Activated CD4-positive, alpha-beta T cell treated with anti-CD3 and anti-CD28 coated beads, Interleukin-2, amount 50 U/mL, for 16 hours (primary cell): ENCODE measurements at regions not wholly inside any gene's neighbourhood (a gene's known extent, or its start where the extent isn't known, plus 50 kb on each side); places are given as distances from the start of the nearest gene placed in this dataset.
"Not testable (repeated sequence)": the region's sequence is repeated elsewhere in the genome, so short reads cannot be mapped to it uniquely, and the experiment has no call there.

Experiments used
- DNase-seq: peaks from one replicate; pipeline ENCODE4 v3.0.0-alpha.2; 2020

DNA sequence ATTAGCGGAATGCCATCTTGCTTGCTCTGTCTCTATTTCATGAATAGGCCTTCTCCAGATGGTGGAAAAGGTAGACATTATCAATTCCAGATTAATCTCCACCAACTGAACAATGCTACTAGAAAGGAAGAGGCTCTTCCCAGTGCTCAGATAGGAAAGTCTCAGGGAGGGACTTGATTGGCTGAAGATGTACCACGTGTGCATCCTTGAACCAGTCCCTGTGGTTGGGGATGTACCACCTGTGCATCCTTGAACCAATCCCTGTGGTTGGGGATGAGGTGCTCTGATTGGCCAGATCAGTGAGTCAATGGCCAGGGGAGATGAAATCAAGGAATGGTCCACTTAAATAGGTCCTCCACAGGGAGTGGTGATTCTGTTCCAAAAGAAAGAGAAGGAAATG is 246.2 kb downstream of the NPIPA7 start:
- not testable (repeated sequence) for DNase-seq

DNA sequence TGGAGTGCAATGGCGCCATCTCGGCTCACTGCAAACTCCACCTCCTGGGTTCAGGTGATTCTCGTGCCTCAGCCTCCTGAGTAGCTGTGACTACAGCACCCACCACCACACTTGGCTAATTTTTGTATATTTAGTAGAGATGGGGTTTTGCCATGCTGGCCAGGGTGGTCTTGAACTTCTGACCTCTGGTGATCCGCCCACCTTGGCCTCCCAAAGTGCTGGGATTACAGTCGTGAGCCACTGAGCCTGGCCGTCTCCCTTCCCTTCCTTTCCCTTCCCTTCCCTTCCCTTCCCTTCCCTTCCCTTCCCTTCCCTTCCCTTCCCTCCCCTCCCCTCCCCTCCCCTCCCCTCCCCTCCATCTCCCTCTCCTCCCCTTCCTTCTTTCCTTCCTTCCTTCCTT is 248.9 kb downstream of the NPIPA7 start:
- not testable (repeated sequence) for DNase-seq

DNA sequence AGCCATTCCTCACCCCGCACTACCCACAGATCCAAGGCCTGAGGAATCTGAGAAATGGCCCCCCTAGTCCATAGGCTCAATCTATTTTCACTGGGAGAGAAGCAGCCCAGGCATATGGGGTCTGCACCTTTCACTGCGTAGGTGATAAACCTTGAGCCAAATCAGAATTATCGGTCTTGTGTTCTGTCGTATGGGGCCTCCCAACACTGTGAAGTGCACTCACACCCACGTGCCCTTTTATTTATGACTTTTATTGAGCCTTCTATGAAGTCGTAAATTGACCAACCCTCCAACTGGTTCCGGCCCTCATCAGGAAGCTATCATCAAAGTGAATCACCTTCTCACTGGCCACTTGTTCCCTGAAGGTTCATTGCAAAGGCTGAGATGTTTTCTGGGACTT is 259.3 kb downstream of the NPIPA7 start:
- not testable (repeated sequence) for DNase-seq

DNA sequence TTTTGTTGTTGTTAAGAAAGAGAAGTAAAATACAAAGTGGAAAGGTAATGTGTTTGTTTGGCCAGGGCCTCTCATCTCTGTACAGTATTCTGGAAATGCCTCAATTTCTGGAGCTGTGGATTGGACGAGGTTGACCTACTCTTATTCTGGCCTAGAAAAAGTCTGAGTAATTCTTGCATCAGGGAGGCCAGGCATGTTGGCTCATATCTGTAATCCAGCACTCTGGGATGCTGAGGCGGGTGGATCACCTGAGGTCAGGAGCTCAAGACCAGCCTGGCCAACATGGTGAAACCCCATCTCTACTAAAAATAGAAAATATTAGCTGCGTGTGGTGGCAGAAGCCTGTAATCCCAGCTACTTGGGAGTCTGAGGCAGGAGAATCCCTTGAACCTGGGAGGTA is 259.8 kb downstream of the NPIPA7 start:
- not testable (repeated sequence) for DNase-seq

DNA sequence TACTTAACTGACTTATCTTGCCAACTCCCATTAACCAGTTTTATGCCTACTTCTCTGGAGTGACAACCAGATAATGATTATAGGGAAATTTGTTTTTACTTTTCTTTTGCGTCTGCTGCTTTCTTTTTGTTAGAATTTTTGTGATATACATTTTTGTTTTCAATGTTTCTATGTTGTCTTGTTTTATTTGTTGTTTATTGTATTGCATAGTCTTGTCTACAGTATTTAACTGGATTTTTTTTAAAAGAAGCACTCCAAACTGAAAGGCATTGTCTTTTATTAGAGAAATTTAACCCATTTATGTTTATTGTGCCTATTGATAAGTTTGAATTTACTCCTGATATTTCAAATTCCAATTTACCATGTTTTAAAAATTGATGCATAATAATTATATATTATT is 264.9 kb downstream of the NPIPA7 start:
- not testable (repeated sequence) for DNase-seq

DNA sequence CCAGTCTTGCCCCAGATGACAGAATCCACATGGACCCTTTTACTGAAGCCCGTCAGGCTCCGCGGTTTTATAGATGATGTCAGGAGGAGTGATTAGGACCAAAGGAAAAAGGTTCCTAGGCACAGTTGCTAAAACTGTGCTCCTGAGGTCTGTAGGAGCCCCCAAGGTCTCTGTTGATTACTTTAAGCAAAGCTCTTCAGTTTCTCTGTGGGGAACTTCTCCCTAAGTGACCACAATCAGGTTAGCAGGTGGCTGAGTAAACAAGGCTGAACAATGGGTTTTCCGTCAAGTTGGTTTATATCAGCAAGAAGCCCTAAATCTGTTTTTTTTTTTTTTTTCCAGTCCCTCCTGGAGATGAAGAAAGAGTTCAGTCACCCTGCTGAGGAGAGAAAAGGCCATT is 269.1 kb downstream of the NPIPA7 start:
- DNase-seq, result not testable (repeated sequence)

DNA sequence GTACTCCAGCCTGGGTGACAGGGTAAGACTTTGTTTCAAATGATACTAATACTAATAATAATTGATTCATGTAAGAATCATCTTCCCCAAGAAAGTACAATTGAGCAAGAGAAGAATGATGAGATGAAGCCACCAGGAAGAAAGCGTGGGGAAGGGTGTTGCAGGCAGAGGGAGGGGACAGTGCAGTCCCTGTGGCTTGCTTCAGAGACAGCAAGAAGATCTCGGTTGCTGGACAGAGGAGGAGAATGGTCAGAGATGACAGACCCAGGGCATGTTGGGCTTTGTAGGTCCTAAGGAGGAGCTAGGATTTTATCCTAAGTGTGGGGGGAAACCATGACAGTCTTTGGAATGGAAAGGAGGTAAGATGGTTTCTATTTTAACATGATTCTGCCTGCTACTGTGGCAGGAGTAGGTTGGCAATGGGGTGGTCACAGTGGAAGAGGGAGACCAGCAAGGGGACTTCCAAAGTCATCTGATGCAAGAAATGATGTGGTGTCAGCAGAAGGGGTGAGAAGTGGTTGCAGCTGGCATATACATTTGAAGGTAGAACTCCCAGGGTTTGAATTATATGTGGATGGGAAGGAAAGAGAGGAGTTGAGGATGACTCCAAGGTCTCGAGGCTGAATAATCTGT is 293.4 kb downstream of the NPIPA7 start:
- DNase-seq, result not testable (repeated sequence)

DNA sequence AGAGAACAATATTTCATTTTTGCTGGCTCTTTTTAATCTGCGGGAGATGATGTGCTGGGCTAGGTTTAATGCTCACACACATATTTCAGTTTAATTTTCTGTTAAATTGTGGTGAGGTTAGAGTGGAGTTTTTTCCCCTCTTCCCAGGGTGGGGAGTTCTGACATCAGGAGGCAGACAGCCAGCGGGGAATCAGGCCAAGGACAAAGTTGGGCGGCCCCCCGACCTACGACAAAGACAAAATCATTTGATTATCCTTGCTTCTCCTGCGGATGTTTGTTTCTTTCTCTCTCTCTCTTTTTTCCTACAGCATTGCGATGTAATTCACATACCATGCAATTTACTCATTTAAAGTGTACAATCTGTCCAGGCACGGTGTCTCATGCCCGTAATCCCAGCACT is 295.9 kb downstream of the NPIPA7 start:
- DNase-seq, result not testable (repeated sequence)

DNA sequence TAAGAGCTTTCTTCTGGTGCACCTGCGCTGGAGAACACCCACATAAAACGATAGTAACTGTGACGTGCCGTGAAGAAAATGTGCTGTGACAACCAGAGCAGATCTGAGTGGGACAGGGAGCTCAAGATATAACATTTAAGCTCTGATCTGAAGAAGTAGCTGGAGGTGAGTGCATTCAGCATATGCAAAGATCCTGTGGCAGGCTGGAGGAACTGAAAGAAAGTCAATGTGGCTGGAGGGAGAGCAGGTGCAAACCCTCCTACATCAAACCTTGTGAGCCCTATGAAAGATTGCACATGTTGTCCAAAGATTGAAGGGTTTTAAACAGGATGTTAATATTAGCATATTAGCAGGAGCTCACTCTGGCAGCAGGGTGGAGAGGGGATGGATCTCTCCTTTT is 342.9 kb downstream of the NPIPA7 start:
- DNase-seq, result not testable (repeated sequence)

DNA sequence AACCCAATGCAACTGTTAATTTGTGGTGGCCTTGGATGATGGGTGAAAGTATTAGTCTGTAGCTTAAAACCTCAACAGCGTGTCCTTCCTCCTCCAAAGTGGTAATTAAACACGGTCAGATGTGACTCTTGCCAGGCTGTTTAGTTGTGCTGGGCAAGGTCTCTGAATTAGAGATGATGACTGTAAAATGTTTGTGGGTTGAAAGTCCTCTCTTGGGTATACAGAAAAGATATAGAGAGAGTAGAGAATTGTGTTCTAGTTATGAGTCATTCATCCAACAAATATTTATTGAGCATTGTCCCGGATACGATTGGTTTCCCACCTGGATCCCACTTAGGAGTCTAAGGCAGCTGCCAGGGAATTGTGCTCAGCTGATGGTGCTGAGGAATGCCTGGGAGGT is 343.7 kb downstream of the NPIPA7 start:
- DNase-seq, result not testable (repeated sequence)

DNA sequence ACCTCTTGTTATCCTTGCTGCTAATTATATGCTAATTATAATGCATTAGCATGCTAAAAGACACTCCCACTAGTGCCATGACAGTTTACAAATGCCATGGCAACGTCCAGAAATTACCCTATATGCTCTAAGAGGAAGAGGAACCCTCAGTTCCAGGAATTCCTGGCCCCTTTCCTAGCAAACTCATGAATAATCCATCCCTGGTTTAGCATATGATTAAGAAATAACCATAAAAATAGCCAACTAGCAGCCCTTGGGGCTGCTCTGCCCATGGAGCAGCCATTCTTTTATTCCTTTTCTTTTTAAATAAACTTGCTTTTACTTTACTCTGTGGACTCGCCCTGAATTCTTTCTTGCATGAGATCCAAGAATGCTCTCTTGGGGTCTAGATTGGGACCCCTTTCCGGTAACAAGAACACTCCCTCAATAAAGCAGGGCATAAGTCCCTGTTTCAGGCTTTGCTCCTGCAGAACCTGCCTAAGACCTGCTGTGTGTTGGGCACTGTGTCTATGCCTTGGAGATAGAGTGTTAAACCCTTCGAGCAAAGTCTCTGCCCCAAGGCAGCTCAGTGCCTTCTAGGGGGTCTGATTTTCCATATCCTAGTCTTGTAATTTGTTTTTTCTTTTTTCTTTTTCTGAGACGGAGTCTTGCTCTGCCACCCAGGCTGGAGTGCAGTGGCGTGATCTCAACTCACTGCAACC is 345.0 kb downstream of the NPIPA7 start:
- DNase-seq, result not testable (repeated sequence)

DNA sequence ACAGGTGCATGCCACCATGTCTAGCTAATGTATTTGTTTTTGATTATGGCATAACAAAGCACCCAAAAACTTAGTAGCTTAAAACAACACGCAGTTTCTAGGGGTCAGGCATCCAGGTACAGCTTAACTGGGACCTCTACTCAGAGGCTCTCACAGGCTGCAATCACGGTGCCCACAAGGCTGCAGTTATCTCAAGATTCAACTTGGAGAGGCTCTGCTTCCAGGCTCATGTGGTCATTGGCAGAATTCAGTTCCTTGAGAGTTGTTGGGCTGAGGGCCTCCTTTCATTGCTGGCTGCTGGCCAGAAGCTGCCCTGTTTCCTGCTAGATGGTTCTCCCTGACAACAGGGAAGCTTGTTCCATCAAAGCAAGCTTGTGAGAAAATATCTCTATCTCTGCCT is 348.1 kb downstream of the NPIPA7 start:
- not testable (repeated sequence) for DNase-seq

DNA sequence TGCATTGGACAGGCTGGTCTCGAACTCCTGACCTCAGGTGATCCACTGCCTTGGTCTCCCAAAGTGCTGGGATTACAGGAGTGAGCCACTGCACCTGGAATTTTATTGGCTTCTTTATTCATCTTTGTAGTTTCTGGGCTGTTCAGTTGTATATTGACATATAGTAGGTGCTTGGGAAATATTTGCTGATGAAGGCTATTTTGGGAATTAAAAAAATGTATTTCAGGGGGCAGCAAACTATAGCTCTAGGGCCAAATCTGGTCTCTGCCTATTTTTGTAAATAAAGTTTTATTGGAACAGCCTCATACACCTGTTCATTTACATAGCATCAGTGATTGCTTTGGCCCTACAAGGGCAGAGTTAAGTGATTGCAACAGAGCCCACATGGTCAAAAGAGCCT is 363.6 kb downstream of the NPIPA7 start:
- DNase-seq, result not testable (repeated sequence)

DNA sequence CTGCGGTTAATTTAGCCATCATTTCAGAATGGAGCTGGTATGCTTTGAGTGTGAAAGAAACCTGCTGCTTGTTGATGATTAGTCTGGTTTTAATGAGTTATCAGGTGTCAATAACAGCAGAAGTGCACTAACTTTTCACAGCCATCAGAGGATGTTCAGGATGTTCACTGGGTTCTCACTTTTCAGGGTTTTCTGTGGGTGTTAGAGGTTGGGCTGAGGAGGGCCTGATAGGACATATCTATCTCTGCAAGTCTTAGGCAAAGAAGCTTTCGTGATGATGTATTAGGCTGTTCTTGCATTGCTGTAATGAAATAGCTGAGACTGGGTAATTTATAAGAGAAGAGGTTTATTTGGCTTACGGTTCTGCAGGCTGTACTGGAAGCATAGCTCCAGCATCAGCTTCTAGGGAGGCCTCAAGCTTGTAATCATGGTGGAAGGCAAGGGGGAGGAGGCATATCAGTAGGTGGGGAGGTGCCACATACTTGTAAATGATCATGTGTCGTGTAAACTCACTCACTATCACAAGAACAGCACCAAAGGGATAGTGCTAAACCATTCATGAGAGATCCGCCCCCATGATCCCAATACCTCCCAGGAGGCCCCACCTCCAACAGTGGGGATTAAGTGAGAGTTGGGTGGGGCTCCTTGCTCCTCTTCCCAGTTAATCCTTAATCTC is 376.2 kb downstream of the NPIPA7 start:
- not testable (repeated sequence) for DNase-seq

DNA sequence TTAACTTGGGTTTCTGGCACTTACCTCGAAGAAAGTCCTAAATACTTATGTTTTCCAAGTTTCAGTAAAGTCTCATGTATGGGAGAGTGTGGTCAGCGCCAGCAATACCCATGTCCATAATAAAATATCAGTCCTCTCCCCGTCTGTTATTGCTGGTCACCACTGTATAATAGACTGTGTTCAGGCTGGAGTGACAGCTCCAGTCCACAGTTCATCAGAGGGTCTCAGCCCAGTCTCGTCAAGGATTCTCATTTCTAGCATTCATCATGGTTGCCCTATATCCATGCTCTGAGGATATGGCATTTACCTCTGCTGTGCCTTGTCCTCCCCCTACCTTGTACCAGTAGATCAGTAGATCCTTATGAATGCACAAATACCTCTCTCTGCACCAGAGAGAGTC is 384.5 kb downstream of the NPIPA7 start:
- no peak for DNase-seq

DNA sequence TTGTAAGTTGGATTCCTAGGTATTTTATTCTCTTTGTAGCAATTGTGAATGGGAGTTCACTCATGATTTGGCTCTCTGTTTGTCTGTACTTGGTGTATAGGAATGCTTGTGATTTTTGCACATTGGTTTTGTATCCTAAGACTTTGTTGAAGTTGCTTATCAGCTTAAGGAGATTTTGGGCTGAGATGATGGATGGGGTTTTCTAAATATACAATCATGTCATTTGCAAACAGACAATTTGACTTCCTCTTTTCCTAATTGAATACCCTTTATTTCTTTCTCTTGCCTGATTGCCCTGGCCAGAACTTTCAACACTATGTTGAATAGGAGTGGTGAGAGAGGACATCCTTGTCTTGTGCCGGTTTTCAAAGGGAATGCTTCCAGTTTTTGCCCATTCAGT is 391.8 kb downstream of the NPIPA7 start:
- not testable (repeated sequence) for DNase-seq

DNA sequence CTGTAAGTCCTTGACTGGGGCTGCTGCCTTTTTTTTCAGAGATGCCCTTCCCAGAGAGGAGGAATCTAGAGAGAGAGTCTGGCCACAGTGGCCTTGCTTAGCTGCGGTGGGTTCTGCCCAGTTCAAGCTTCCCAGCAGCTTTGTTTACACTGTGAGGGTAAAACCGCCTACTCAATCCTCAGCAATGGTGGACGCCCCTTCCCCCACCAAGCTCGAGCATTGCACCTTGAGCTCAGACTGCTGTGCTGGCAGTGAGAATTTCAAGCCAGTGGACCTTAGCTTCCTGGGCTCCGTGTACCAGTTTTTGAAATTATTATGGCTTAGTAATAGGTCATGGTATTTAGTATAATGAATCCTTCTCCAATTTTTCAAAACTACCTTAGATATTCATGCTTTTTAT is 395.4 kb downstream of the NPIPA7 start:
- DNase-seq, result no peak

DNA sequence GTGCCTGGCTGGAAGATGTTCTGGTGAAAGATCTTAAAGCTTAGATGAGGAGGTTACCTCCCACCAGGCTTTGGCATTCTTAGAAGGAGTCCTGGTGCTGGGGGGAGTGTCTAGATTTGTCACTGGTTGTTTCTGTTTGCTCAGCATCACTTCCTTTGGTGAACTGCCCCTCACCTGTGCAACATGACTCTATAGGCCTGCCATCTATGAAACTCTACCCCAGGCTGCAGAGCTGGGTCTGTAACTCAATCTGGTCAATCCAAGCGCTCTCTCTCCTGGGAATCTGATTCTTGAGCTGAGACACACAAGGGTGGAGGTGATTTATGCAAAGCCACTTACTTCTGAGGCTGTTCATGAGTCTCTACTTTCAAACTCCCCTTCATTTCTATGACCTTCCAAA is 399.4 kb downstream of the NPIPA7 start:
- no peak for DNase-seq

DNA sequence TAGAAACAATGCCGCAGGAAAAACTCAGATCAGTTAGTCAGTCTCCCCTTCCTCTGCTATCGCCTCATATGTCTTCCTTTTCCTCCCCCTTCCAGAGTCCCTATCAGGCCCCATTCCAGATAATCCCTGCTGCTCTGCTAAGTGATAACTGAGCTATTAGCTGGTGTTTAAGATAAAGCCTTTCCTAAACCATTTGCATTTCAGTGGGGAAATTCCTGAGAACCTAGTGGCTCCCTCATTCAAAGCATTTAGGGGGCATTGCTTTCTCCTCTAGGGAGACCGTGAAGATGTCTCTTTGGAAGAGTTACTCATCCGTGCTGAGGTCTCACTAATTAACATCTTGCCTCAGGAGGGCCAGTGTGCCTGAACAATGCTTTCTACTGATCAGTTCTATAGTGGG is 401.6 kb downstream of the NPIPA7 start:
- no peak for DNase-seq

DNA sequence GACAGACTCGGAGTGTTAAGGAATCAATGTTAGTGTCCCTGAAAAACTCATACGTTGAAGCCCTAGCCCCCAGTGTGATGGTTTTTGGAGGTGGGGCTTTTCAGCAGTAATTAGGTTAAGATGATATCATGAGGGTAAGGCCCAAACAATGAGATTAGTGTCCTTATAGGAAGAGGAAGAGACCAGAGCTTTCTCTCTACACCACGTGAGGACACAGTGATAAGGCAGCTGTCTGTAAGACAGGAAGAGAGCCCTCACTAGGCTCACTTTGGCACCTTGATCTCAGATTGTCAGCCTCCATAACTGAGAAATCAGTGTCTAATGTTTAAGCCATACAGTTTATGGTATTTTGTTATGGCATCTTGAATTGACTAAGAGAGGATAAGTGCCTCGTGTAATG is 403.2 kb downstream of the NPIPA7 start:
- no peak for DNase-seq

DNA sequence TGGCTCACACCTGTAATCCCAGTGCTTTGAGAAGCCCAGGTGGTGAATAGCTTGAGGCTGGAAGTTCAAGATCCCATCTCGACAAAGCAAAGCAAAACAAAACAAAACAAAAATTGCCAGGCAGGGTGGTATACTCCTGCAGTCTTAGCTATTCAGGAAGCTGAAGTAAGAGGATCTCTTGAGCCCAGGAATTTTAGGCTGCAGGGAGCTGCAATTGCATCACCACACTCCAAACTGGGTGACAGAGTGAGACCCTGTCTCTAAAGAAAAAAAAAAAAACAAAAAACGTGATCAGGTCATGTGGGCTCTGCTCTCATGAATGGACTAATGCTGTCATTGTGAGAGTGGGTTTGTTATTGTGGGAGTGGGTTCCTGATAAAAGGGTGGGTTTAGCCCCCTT is 409.1 kb downstream of the NPIPA7 start:
- DNase-seq, result no peak

DNA sequence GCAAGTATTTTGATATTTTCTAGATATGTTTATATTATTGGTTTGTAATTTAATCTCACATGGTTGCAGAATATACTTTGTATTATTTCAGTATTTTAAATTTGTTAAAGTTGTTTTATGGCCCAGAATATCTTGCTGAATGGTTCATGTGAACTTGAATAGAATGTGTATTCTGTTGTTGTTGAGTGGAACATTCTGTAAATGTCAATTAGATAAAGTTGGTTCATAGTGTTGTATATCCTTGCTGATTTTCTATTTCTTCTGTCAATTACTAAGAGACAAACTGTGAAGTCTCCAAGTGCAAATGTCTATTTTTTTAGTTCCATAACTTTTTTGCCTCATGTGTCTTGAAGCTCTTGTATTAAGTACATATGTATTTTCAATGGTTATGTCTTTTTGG is 411.7 kb downstream of the NPIPA7 start:
- DNase-seq, result no peak

DNA sequence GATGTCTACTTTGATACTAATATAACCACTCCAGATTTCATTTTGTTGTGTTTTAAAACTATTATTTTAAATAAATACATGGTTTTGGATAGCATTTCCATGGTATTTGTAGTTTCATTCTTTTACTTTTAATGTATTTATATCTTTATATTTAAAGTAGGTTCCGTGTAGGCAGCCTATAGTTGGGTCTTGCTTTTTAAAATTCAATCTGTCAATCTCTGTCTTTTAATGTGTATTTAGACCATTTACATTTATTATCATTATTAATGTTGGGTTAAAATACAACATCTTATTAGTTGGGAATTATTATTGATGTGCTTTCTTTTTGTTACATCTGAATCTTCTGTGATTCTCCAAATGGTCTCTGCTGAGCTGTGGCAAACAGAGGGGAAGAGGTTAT is 412.1 kb downstream of the NPIPA7 start:
- no peak for DNase-seq

DNA sequence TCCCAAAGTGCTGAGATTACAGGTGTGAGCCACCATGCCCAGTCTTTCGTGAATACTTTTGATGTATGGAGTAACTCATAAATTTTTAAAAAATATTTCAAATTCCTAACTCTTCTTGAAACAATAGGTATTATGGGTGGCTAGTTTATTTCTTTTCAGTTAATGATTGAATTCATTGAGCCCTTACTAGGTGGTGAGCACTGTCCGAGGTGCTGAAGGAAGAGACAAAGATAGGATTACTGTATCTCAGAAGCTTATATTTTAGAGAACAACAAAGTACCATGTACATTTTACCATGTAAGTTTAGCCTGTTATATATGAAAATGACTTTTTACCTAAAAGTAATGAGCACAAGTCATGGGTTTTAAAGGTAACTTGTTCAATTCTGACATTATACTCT is 418.3 kb downstream of the NPIPA7 start:
- no peak for DNase-seq
